GM13977 (cell line): ENCODE measurements at regions not wholly inside any gene's neighbourhood (a gene's known extent, or its start where the extent isn't known, plus 50 kb on each side); places are given as distances from the start of the nearest gene placed in this dataset.

Experiments used
- DNase-seq: peaks from one replicate; pipeline ENCODE4 v3.0.0; 2012; ENCODE audit warnings: low spot score
- in situ Hi-C: fragments of 300-500 bp; cut with MboI; formaldehyde crosslinking; loops from one replicate; pipeline ENCODE4 v1.12.0; 2022; ENCODE audit warnings: low sequenced_read_pairs, low pct_unique_long_range_greater_than_20kb, mixed read lengths, inconsistent platforms; ENCODE audit not compliant: unreplicated experiment
- TF ChIP-seq, protein P1 (sequence below): IDR thresholded peaks from 2 replicates; pipeline ENCODE4 v1.5.1; 2012; ENCODE audit warnings: mild to moderate bottlenecking, control low read depth; ENCODE audit not compliant: insufficient read depth; ENCODE audit errors: extremely low read depth, missing control alignments

DNA sequence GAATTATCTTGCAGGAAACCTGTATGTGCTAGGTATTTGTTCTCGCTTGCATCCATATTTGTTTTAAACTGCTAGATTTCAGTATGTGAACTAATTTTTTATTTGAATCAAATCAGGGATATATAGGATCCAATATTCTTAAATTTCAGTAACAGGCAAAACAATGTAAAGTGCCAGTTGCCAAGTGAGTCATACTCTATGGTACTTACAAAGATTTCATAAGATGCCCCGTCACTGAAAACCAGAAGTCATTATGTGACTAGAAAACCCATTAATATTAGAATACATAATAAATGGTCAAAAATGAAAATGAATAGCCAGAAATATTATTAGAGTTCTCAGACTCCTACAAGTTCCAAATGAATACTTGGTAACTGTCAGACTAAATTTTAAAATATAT is 481.2 kb downstream of the TFAP2A start:
- DNase-seq, result no peak
- TF ChIP-seq, protein P1, sequence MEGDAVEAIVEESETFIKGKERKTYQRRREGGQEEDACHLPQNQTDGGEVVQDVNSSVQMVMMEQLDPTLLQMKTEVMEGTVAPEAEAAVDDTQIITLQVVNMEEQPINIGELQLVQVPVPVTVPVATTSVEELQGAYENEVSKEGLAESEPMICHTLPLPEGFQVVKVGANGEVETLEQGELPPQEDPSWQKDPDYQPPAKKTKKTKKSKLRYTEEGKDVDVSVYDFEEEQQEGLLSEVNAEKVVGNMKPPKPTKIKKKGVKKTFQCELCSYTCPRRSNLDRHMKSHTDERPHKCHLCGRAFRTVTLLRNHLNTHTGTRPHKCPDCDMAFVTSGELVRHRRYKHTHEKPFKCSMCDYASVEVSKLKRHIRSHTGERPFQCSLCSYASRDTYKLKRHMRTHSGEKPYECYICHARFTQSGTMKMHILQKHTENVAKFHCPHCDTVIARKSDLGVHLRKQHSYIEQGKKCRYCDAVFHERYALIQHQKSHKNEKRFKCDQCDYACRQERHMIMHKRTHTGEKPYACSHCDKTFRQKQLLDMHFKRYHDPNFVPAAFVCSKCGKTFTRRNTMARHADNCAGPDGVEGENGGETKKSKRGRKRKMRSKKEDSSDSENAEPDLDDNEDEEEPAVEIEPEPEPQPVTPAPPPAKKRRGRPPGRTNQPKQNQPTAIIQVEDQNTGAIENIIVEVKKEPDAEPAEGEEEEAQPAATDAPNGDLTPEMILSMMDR, result no peak
- in situ Hi-C loops, result no loop called here

DNA sequence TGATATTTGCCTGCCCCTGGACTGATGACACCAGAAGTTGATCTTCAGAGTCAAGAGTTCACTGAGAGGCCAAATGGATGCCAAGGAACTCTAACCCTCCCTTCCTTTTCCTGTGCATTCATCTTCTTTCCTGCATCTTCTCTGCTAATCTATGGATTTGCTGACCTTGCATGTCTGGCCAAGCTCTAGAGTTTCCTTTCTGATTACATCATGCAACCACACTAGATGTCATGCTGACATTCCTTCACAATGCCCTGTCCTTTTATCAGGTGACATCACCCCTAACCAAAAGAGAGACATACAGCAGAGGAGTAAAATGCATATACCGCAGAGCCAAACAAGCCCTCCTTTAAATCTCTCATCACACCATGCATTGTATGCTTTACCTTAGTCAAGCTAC is 487.6 kb downstream of the TFAP2A start:
- TF ChIP-seq, protein P1, result no peak
- DNase-seq, result no peak
- in situ Hi-C loops, result no loop called here

DNA sequence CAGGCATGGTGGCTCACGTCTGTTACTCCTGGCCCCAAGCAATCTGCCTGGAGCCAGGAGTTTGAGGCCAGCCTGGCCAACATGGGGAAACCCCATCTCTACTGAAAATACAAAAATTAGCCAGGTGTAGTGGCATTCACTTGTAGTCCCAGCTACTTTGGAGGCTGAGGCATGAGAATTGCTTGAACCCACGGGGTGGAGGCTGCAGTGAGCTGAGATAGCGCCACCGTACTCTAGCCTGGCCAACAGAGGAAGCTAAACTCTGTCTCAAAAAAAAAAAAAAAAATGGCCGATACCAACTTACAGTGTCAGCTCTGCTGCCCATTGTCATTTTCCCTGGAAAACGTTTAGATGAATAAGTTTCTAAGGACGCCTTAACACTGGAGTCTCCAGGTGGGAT is 489.9 kb downstream of the TFAP2A start:
- DNase-seq, result no peak

DNA sequence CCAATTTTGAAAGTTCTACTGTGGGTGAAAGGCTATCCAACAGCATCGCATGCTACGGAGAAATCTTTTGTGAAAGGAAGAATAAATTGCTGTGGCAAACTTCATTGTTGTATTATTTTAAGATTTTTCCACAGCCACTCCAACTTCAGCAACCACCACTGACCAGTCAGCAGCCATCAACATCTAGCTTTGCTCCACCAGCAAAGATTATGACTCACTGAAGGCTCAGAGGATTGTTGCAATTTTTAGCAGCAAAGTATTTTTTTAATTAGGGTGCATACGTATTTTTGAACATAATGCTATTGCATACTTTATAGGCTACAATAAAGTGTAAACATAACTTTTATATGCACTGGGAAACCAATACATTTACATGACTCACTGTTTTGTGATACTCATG is 493.5 kb downstream of the TFAP2A start:
- TF ChIP-seq, protein P1, result no peak
- in situ Hi-C loops, result no loop called here
- DNase-seq, result no peak

More for the DNA sequence above, 489.9 kb downstream of the TFAP2A start:
- in situ Hi-C loops, result no loop called here
- TF ChIP-seq, protein P1, result no peak

DNA sequence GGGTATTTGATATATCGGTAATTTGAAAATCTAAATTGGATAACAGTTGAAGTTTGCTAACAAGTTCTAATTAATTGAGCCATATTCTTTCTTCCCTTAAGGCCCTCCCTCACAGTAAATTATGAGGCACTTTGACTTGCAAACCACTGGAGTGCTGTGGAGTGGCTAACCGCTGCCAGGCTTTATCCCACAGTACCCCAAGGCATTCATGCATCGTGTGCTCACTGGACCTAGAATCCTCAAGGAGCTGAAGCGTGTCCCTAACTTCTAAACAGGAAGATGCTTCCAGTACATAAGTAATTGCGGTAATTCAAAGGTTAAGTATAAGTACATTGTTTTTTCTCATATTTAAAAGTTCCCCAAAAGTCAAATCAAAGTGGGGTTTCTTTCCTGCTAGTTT is 499.9 kb downstream of the TFAP2A start:
- in situ Hi-C loops, result no loop called here
- TF ChIP-seq, protein P1, result no peak
- DNase-seq, result no peak

DNA sequence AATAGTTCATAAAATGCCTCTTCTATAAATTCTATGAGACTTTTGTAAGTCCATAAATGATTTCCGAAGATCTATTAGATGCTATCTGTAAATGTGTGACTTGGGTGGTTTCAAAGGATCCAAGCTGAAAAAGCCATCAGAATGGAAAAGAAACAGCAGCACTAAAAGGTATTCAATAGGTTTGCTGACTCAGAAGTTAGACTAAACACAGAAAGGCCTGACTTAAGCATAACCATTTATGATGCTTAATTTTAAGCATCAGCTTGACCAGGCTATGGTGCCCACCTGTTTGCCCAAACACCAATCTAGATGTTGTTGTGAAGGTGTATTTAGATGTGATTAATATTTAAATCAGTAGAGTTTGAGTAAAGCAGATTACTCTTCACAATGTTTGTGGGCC is 513.5 kb downstream of the TFAP2A start:
- TF ChIP-seq, protein P1, result no peak
- in situ Hi-C loops, result no loop called here
- DNase-seq, result no peak

DNA sequence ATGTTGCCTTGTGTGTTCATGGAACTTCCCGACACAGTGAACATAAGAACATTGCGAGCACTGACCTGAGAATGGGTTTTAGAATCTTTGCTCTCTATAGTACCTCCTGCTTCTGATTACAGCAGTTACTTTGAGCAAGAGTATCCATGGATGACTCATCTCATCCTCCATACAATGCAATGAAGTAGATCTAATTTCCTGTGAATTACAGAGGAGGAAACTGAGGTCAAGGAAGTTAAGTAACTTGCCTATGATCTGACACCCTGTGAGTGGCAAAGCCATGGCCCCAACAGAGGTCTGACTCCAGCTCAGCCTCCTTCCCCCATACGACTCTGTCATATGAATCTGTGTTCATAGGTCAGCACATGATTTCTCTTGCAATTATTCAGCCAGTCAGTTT is 518.1 kb downstream of the TFAP2A start:
- TF ChIP-seq, protein P1, result no peak
- in situ Hi-C loops, result no loop called here
- DNase-seq, result no peak
